Left colon (tissue), 2 donors: ENCODE measurements at regions not wholly inside any gene's neighbourhood (a gene's known extent, or its start where the extent isn't known, plus 50 kb on each side); places are given as distances from the start of the nearest gene placed in this dataset.

ENCODE experiments used
- ATAC-seq: fragments of 200-7000 bp; cut with Tn5 transposase; one replicate; pipeline ENCODE4 v1.9.1; 2020; ENCODE audit warnings: mild to moderate bottlenecking, moderate library complexity
- DNase-seq, 2 donors: peaks; one replicate each; pipeline ENCODE4 v3.0.0-alpha.2; 2020
- intact Hi-C, 2 donors: fragments of 100-400 bp; cut with DNase I in 1 of 2; cut with micrococcal nuclease in 1 of 2; formaldehyde crosslinking; loops; one replicate each; pipeline versions ENCODE4 v1.11.2 to v1.14.0; 2022; cut with DNase I, micrococcal nuclease
- donor health status: DM: no; HTN: no; CAD: no.
- donor health status: DM: yes; HTN: yes; CAD: no.

DNA sequence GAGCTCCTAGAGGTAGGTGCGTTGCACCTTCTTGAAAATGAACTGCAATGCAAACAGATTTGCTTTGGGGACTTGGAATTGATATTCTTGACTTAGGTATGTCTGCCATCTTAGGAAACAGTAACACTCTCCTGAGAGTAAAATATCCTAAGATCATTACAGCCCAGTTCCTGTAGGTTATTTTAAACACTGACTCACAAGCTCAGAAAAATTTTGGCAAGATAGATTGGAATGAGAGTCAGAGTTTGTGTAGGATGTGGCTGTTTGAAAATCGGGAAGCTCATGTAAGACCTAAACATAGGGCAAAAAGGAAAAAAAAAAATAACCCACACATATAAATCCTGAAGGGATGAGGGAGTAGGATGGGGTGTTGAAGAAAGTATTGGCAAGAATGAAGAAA, 377.0 kb upstream of the LRRC4C start:
- DNase-seq: no peak

DNA sequence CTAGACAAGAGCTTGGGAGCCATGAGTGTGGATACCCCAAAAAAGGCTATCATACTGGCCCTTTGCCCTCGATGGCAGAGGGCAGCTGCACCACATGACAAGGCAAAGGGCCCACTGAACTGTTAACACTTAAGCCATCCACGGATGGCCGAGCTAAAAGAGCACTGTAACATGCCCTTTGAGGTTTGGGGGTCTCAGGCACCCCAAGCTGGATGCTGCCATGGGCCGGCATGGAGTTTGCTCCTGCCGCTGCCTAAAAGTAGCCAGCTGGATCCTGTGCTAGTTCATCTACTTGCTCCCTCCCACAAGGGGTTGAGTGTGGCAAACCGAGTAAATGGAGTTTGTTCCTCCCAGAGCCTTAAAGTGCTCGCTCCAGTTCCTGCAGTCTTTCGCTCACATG, 383.2 kb upstream of the LRRC4C start:
- ATAC-seq: no peak

More for the DNA sequence above, 377.0 kb upstream of the LRRC4C start:
- intact Hi-C loops: no loop called here
- no peak for ATAC-seq

DNA sequence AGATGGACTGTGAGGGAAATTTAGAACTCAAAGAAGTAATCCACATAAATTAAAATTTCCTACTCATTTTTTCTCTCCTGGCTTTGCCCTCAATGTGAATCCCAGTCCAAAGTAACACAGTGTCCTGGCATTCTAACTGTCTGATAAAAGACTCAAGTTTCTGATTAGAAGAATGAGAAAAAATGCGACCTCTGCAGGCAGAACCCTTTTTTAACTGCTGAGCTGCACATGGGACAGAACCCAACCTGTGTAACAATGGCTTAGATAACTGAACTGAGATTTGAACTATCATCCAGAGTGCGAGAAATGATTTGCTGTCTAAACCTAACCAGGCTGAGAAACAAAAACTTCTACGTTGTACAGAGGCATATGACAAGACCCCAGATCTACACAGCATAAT, 385.6 kb upstream of the LRRC4C start:
- DNase-seq: no peak
- intact Hi-C loops: no loop called here

More for the DNA sequence above, 383.2 kb upstream of the LRRC4C start:
- no peak for DNase-seq
- intact Hi-C loops: no loop called here

DNA sequence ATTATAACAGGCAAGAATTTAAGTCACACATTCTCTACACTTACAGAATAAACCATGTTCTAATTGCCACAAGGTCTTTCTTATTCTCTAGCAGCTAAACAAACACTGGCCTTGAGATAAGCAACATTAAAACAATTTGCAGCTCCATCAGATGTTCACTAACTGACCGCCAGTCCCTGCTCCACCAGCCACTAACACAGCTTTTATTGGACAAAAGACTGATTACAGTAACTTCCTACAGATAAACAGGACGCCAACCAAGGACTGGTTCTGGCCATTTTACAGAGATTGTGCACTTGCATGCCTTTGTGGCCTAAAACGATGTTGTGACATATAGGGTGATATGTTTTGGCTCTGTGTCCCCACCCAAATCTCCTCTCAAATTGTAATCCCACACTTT, 388.9 kb upstream of the LRRC4C start:
- no peak for DNase-seq
- no peak for ATAC-seq
- intact Hi-C loops: no loop called here

More for the DNA sequence above, 385.6 kb upstream of the LRRC4C start:
- no peak for ATAC-seq

DNA sequence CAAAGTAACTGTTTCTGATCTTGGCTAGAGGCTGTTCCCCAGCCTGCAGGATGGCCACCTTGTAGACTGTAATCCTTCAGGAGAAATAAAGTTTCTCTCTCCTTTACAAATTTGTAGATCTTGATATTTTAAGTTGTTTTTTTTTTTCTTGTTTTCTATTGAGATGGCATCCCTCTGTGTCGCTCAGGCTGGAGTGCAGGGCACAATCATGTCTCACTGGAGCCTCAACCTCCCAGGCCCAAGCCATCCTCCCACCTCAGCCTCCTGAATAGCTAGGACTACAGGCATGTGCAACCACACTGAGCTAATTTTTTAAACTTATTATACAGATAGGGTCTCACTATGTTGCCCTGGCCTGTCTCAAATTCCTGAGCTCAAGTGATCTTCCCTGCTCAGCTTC, 389.8 kb upstream of the LRRC4C start:
- DNase-seq (no peak), ATAC-seq (no peak)
- intact Hi-C loops: no loop called here

DNA sequence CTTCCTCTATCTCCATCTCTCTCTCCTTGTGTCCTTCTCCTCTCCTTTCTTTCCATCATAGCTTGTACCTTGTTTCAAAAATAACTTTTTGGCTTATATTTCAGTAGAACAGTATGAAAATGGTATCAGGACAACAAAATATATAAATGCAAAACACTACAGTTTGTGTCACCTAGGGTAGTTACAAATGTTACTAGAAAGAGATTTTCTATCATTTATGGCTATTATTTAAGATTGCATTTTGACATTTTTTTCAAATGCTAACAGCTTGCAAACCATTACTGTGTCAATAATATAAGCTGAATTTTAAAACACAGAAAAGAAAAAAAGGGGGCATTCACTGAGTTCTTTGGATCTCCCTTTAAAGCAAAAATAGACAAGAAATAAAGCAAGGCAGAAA, 392.3 kb upstream of the LRRC4C start:
- intact Hi-C loops: no loop called here
- ATAC-seq: no peak
- DNase-seq: no peak

DNA sequence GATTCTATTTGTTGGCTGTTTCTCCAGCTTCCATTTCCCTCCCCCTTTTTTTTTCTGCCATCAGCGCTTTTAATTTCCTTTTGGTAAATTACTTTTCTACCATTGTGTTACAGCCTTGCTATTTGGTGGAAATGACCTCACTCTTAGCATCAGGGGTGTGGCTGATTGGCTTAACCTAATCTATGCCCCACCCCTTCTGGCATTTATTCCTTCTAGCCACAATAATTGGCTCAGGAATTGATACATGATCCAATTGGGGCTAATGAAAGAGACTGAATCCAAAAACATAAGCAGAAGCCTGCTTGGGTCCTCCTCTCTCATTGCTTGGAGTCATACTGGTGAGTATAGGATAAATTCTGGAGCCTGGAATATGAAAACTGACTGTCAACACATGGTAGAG, 402.4 kb upstream of the LRRC4C start:
- no peak for DNase-seq
- no peak for ATAC-seq
- intact Hi-C loops: no loop called here

DNA sequence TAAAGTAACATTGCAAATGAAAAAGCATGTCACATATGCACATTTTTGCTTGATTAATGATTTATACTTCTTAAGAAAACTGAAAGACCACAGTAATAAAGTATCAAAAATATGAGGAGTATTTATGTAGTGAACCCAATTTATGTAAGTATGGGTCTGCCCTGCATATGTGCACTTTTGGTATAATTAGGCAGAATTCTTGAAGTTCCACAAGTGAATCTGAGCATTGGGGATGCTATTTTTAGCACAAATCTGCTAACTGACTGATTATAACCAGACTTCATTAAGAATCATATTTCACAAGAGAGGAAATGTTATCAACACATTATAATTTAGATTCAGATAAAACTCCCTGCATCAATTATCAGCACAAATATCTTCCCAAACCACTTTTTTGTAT, 407.1 kb upstream of the LRRC4C start:
- DNase-seq (no peak), ATAC-seq (no peak)
- intact Hi-C loops: no loop called here

DNA sequence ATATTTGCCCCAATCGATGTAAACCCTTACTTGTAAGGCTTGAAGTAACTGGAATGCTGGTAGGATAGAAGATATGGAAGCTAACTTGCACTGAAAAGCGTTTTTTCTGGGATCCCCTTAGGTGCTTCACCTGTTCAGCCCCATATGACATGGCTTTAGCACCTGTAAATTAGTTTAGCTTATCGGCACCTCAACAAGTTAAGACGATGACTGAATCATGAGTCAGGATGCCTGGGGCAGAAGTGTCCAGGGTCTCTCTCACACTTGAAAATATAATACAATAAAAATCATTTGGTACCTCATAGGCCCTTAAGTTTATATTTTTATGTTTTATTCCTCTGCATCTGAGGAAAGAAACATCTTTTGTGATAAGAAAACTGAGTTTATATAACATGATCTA, 409.2 kb upstream of the LRRC4C start:
- DNase-seq (no peak), ATAC-seq (no peak)
- intact Hi-C loops: no loop called here

DNA sequence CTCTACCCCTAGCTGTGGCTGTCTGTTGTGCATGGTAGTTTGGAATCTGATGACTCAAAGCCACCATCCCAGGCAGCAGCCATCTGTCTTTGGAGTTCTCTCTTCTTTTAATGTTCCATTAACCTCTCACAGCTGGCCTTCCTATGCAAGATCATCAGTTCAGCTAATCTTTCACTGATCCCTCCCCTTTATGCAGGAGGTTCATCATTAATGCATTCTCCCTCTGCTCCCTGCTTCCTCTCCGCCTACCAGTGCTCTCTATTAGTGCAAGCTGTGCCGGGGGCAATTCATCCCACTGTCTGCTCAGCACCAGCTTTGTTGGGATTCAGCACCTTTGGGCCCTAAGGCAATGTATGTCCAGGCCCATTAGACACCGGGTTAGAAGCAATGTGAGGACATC, 413.0 kb upstream of the LRRC4C start:
- DNase-seq (no peak), ATAC-seq (no peak)

DNA sequence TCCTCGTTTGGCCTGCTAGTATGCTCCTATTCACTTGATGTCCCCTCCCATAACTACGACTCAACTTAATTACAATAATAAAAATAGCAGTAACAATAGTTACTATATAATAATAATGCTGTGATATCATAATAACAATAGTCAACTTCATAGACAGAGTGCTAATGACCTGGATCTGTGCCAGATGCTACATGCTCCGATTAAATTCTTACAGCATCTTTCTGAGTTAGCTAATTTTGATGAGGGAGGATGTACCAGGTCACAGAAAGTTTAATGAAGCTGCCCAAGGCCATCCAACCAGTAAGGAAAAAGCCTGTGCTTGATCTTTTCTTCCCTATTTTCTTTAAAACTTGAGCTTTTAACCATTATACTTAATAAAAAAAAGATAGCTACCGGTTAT, 413.4 kb upstream of the LRRC4C start:
- ATAC-seq (no peak), DNase-seq (no peak)
- intact Hi-C loops: no loop called here

More for the DNA sequence above, 413.0 kb upstream of the LRRC4C start:
- intact Hi-C loops: no loop called here

DNA sequence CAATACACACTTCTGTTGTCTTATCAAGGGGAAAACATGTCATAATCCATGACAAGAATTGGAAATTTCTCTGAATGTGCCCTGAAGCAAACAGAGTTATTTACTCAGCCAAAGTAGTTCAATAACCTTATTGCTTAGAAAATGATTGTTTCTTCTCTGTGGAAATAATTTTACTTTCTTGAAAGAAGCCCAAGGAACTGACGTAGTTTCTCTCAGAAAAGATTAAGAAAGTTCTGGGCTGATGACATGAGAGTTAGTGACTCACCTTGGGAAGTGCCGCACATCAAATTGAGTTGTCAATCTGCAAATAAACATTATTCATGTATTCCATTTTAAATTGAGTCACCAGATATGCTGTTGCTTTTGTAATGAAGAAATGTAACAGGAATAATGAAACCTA, 418.6 kb upstream of the LRRC4C start:
- no peak for ATAC-seq
- intact Hi-C loops: no loop called here
- no peak for DNase-seq

DNA sequence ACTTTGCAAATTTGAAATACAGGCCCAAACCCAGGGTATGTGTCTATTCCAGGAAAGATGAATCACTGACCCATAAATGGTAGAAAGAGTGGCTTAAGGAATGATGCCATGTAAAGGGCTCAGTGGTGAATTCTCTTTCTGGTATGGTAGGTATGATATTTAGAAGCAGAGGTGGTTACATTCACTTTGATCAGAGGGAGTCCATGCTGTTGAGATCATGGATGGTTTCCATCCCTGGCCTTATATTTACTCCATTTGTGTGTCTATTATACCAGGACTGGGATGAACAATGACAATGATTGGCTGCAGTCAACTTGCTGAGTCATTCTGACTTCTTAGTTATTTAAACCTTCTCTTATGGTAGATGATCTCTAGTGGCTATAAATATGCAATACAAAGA, 419.8 kb upstream of the LRRC4C start:
- DNase-seq (no peak), ATAC-seq (no peak)
- intact Hi-C loops: no loop called here

DNA sequence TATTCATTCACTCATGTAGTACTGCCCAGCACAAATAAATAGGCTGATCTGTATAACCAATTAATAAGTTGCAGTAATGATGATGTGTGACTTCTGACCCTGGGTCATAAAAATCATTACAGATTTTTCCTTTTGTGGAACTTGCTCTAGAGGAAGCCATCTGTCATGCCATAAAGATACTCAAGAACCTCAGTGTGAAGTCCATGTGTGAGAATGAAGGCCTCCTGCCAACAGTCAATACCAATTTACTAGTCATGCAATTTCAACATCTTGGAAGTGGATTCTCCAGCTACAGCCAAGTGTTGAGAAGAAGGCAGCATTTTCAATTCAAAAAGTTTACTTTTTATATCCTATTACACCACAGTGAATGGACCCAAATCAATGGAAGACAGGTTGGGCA, 435.6 kb upstream of the LRRC4C start:
- ATAC-seq (no peak), DNase-seq (no peak)
- intact Hi-C loops: no loop called here

DNA sequence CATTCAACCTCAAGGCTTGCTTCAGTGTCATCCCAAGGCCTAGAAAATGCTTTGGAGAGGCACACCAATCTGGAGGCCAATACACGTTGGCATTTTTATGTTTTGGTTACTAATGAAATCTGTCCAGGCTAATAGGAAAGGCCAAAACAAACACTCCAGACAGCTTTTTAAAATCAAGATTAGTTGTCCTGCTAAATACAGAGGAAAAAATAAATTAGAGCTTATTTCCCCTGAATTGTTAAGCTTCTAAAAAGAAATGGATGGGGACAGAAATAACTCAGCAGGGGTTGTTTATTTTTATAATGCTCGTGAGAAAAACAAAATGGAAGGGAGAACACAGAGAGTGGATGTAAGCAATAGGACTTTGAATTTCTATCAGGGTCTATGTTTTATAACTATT, 438.5 kb upstream of the LRRC4C start:
- no peak for ATAC-seq

DNA sequence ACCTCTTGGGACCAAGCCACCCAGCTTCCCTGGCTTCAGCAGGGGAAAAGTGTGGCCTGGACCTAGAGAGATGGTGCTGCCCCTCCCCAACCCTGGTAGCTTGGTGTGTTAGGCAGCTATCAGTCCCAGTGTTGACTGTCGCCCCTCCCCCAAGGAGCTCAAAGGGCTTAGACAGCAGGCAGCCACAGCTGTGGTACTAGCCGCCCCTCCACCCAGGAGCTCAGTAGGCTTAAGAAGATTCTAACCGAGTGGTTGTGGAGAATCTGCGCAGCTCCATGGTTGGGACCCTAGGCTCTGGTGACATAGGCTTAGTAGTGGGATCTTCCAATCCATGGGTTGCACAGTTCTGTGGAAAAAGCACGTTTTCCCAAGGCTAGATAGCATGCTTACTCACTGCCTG, 458.4 kb upstream of the LRRC4C start:
- intact Hi-C loops: no loop called here
- DNase-seq (no peak), ATAC-seq (no peak)

More for the DNA sequence above, 438.5 kb upstream of the LRRC4C start:
- intact Hi-C loops: no loop called here
- no peak for DNase-seq

DNA sequence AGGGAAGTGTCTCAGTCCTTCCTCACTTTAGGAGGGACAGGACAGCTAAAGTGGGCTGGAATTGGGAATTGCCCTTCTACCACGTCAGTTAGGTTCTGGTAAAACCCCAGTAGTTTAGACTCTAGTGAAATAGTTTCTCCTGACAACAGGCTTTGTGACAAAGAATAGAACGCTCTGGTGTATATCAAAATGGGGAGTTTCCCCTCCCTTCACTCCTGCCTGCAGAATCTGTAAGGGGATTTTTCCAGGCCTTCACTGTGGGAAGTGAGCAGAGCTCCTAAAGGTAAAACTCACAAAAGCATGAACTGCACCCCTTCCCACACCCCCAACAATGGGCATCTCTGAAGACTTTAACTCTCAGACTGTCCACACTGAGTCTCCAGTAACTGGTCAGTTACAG, 460.9 kb upstream of the LRRC4C start:
- intact Hi-C loops: no loop called here
- ATAC-seq: no peak
- no peak for DNase-seq

DNA sequence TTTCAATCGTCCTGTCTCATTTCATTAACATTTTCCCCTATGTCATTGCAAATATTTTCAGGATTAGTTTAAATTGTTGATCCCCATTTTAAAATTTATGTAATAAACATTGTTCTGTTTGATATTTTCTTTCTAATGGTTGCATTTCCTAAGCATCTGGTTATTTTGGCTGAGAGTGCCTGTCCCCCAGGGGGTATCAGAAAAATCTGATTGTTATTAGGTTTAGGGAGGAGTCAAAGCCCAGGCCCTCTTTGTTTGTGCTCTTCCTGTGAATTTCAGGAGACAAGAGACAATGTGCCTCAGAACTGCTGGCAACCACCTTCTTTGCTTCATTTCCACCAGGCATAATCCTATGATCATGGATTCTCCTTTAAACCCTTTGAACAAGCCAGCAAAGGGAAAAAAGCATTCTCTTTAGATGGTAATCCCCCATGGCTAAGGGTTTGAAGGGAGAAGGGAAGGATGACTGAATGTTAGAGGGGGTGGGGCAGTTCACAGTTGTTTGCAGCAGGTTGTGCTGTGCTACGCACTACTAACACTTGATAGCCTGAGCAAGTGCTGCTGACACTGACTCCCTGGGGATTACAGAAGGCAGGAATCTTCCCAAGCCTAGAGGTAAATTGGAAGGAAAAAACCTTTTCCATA, 462.4 kb upstream of the LRRC4C start:
- DNase-seq (no peak), ATAC-seq (no peak)
- intact Hi-C loops: no loop called here

DNA sequence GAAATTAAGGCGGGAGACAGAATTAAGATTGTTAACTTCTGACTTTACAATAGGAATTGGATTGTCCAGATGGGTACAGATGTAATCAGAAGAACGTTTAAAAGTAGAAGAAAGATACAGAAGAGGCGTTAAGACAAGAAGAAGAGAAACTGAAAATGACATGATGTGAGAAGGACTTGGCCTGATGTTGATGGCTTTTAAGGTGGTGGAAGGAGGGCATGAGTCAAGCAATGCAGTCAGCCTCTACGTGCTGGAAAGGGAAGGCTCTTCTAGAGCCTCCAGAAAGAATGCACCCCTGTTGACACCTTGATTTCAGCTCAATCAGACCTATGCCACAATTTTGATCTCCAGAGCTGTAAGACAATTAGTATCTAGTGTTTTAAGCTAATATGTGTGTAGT, 466.9 kb upstream of the LRRC4C start:
- no peak for DNase-seq
- ATAC-seq: no peak
- intact Hi-C loops: no loop called here

DNA sequence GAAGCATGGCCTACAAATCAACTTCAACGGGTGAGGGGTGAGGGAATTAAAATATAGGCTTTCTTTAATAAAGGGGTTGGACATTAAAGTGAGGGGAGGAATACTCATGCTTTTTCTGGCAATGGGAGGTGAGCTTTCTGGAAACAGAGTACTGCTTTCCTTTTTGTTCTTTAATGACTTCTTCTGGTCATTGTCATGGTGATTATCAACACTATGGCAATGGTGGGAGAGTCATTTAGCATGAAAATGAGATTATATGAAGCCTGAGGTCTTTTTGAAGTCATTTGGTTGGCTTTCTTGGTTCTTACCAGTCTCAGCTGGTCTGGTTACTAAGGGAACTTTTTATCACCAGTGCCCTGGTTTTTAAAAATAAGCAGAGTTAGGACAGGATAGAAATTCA, 475.8 kb upstream of the LRRC4C start:
- intact Hi-C loops: no loop called here

DNA sequence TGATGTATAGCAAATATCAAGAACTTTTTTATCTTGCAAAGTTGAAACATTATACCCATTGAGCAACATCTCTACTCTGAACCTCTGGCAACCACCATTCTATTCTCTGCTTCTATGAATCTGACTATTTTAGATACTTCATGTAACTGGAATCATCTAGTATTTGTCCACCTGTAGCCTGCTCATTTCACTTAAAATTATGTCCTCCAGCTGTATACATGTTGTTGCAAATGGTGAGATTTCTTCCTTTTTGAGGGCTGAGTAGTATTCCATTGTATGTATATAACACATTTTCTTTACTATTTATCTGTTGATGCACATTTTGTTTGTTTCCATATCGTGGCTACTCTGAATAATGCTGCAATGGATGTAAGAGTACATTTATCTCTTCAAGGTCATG, 476.3 kb upstream of the LRRC4C start:
- ATAC-seq (no peak), DNase-seq (no peak)
- intact Hi-C loops: no loop called here

More for the DNA sequence above, 475.8 kb upstream of the LRRC4C start:
- ATAC-seq (no peak), DNase-seq (no peak)

DNA sequence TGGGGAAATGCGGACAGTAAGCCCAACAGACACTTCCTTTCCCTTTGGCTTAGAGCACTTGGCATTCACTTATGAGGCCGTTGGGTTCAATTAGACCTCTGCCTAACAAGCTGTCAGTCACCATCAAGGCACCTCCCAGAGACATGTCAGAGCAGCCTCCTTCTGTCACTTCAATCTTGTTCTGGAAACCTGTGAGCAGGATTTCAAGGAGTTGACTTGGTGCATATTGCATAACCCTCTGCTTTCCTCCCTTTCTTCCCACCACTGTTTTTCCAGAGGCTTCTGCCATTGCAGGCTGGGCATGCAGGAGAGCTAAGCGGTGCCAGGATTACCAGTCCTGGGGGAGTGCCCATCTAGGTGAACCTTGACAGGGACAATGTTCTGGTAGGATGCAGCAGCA, 484.2 kb upstream of the LRRC4C start:
- ATAC-seq: no peak
- intact Hi-C loops: no loop called here
- DNase-seq: no peak
